ENCODE measurements at regions not wholly inside any gene's neighbourhood (a gene's known extent, or its start where the extent isn't known, plus 50 kb on each side); places are given as distances from the start of the nearest gene placed in this dataset.

- H3K4me3 ChIP-seq = no peak overlapping the region
- H3K4me1 ChIP-seq = peaks cover 0 to 25% (median 18%) of the 10 kb centered on the region in 4 donors
- 20 to 39% methylated on average over 2 of the region's 2 CpGs for WGBS, 2 donors
- no peaks in the 10 kb centered on the region for H3K9me3 ChIP-seq
- H3K27ac ChIP-seq = no peak overlapping the region
- intact Hi-C loops (cut with DNase I) = no loop called here
- no peaks in the 10 kb centered on the region for H3K36me3 ChIP-seq
- TF ChIP-seq POLR2AphosphoS5 (IDR thresholded peaks at IDR 0.05) = no peak
- no peak for TF ChIP-seq POLR2A (IDR thresholded peaks at IDR 0.05)
- no peak for TF ChIP-seq CTCF (IDR thresholded peaks at IDR 0.05)
- no peak for TF ChIP-seq EP300 (IDR thresholded peaks at IDR 0.05)
- no peak for DNase-seq
- H3K27me3 ChIP-seq = no peaks in the 10 kb centered on the region
These were observed 52.6 kb upstream of the TRUB1 start for GRCh38 chr10:114885443-114885842.
